ENCODE measurements at regions not wholly inside any gene's neighbourhood (a gene's known extent, or its start where the extent isn't known, plus 50 kb on each side); places are given as distances from the start of the nearest gene placed in this dataset.

GRCh38 chr12:114025935-114026334 is 59.8 kb upstream of the RBM19 start:
- no peak for TF ChIP-seq CTCF (IDR thresholded peaks at IDR 0.05)
- TF ChIP-seq ZFX (IDR thresholded peaks at IDR 0.05; ENCODE audit: borderline replicate concordance), result no peak

Measured in 22Rv1 (cell line).